ENCODE measurements at regions not wholly inside any gene's neighbourhood (a gene's known extent, or its start where the extent isn't known, plus 50 kb on each side); places are given as distances from the start of the nearest gene placed in this dataset.

GRCh38 chr11:27287205-27287604 lies 75.8 kb downstream of the CCDC34 start:
- no peaks in the 10 kb centered on the region; the same call in 1 of the 2 replicates for H3K9me3 ChIP-seq (ENCODE audit: low read depth, low read length)
- no peak for DNase-seq (ENCODE audit: low read depth, low spot score)
- H3K4me3 ChIP-seq: no peak overlapping the region
- no peak overlapping the region for H3K9ac ChIP-seq (ENCODE audit: insufficient read length)
- no peak overlapping the region for H3K27ac ChIP-seq
- no peaks in the 10 kb centered on the region for H3K36me3 ChIP-seq (ENCODE audit: insufficient read depth, low read length)
- TF ChIP-seq FOXP2 (optimal IDR thresholded peaks at IDR 0.05; ENCODE audit: control extremely low read depth, extremely low read length, insufficient read depth) (no peak), POLR2AphosphoS5 (IDR thresholded peaks at IDR 0.05; ENCODE audit: borderline replicate concordance, low read depth, low read length) (no peak), EZH2 (IDR thresholded peaks at IDR 0.05) (no peak)

GRCh38 chr11:27285761-27286160 lies 77.3 kb downstream of the CCDC34 start:
- no peak overlapping the region for H3K9ac ChIP-seq (ENCODE audit: insufficient read length)
- H3K9me3 ChIP-seq (ENCODE audit: low read depth, low read length): no peaks in the 10 kb centered on the region
- no peak for DNase-seq (ENCODE audit: low read depth, low spot score)
- no peaks in the 10 kb centered on the region for H3K36me3 ChIP-seq (ENCODE audit: insufficient read depth, low read length)
- no peak overlapping the region for H3K4me3 ChIP-seq
- no peak overlapping the region for H3K27ac ChIP-seq
- TF ChIP-seq EZH2 (IDR thresholded peaks at IDR 0.05) (no peak), POLR2AphosphoS5 (IDR thresholded peaks at IDR 0.05; ENCODE audit: borderline replicate concordance, low read depth, low read length) (no peak), FOXP2 (optimal IDR thresholded peaks at IDR 0.05; ENCODE audit: control extremely low read depth, extremely low read length, insufficient read depth) (no peak)

DNA sequence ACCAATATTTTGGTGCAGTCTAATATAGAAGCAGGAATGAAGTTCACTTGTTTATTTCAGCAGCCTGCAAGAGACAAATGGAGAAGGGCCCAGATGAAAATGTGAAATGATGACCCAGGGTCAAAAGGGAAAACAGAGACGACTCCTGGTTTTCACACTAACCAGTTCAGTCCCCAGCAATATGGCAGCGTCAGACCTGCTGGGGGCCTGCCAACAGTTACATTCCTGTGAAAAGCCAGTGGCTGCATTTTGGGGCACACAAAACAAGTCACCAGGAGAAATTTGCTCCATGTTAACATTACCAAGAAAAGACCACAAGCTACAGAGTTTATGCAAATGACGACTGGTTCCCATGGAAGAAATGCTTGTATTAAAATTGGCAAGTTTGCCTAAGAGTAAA lies 80.2 kb downstream of the CCDC34 start:
- Histone ChIP-seq H3K27ac (no peak overlapping the region), H3K9me3 (ENCODE audit: low read depth, low read length) (no peaks in the 10 kb centered on the region), H3K36me3 (ENCODE audit: insufficient read depth, low read length) (no peaks in the 10 kb centered on the region), H3K9ac (ENCODE audit: insufficient read length) (no peak overlapping the region), H3K4me3 (no peak overlapping the region)
- no peak for TF ChIP-seq POLR2AphosphoS5 (IDR thresholded peaks at IDR 0.05; ENCODE audit: borderline replicate concordance, low read depth, low read length)
- no peak for TF ChIP-seq EZH2 (IDR thresholded peaks at IDR 0.05)
- no peak for TF ChIP-seq FOXP2 (optimal IDR thresholded peaks at IDR 0.05; ENCODE audit: control extremely low read depth, extremely low read length, insufficient read depth)
- DNase-seq (ENCODE audit: low read depth, low spot score): no peak

- DNase-seq (ENCODE audit: low read depth, low spot score): no peak
- Histone ChIP-seq H3K9ac (ENCODE audit: insufficient read length) (no peak overlapping the region), H3K9me3 (ENCODE audit: low read depth, low read length) (no peaks in the 10 kb centered on the region), H3K36me3 (ENCODE audit: insufficient read depth, low read length) (no peaks in the 10 kb centered on the region), H3K27ac (no peak overlapping the region), H3K4me3 (no peak overlapping the region)
- no peak for TF ChIP-seq POLR2AphosphoS5 (IDR thresholded peaks at IDR 0.05; ENCODE audit: borderline replicate concordance, low read depth, low read length)
- TF ChIP-seq EZH2 (IDR thresholded peaks at IDR 0.05): no peak
- TF ChIP-seq FOXP2 (optimal IDR thresholded peaks at IDR 0.05; ENCODE audit: control extremely low read depth, extremely low read length, insufficient read depth): no peak
Observed at GRCh38 chr11:27281740-27282590, 81.0 kb downstream of the CCDC34 start.

- H3K9ac ChIP-seq (ENCODE audit: insufficient read length): no peak overlapping the region
- no peak for DNase-seq (ENCODE audit: low read depth, low spot score)
- H3K9me3 ChIP-seq (ENCODE audit: low read depth, low read length): no peaks in the 10 kb centered on the region
- H3K27ac ChIP-seq: no peak overlapping the region
- no peaks in the 10 kb centered on the region for H3K36me3 ChIP-seq (ENCODE audit: insufficient read depth, low read length)
- no peak overlapping the region for H3K4me3 ChIP-seq
- TF ChIP-seq EZH2 (IDR thresholded peaks at IDR 0.05) (no peak), FOXP2 (optimal IDR thresholded peaks at IDR 0.05; ENCODE audit: control extremely low read depth, extremely low read length, insufficient read depth) (no peak), POLR2AphosphoS5 (IDR thresholded peaks at IDR 0.05; ENCODE audit: borderline replicate concordance, low read depth, low read length) (no peak)
Observed at GRCh38 chr11:27281276-27281675, 81.7 kb downstream of the CCDC34 start.

- Histone ChIP-seq H3K9me3 (ENCODE audit: low read depth, low read length) (no peaks in the 10 kb centered on the region), H3K4me3 (no peak overlapping the region), H3K9ac (ENCODE audit: insufficient read length) (no peak overlapping the region), H3K36me3 (ENCODE audit: insufficient read depth, low read length) (no peaks in the 10 kb centered on the region), H3K27ac (no peak overlapping the region)
- no peak for DNase-seq (ENCODE audit: low read depth, low spot score)
- TF ChIP-seq POLR2AphosphoS5 (IDR thresholded peaks at IDR 0.05; ENCODE audit: borderline replicate concordance, low read depth, low read length) (no peak), FOXP2 (optimal IDR thresholded peaks at IDR 0.05; ENCODE audit: control extremely low read depth, extremely low read length, insufficient read depth) (no peak), EZH2 (IDR thresholded peaks at IDR 0.05) (no peak)
Observed at GRCh38 chr11:27280140-27280539, 82.9 kb downstream of the CCDC34 start.

DNA sequence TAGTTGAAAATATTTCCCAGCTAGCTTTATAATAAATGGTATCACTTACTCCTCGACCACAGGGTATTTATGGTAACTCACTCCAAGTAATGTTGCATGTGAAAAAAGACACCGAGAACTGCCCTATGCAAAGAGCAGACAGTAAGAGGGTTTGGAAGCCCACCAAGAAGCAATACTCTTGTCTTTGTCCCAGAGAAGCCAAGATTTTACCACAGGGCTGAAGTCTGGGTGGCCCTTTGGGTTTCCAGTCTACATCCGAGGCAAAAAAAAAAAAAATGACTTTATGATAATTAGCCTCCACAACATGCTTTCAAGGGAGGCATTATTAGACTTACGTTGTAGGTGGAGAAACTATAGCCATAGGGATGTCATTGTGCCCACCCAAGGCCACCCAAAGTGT lies 83.6 kb downstream of the CCDC34 start:
- TF ChIP-seq EZH2 (IDR thresholded peaks at IDR 0.05) (no peak), POLR2AphosphoS5 (IDR thresholded peaks at IDR 0.05; ENCODE audit: borderline replicate concordance, low read depth, low read length) (no peak), FOXP2 (optimal IDR thresholded peaks at IDR 0.05; ENCODE audit: control extremely low read depth, extremely low read length, insufficient read depth) (no peak)
- no peak for DNase-seq (ENCODE audit: low read depth, low spot score)

GRCh38 chr11:27277843-27278242 lies 85.2 kb downstream of the CCDC34 start:
- TF ChIP-seq FOXP2 (optimal IDR thresholded peaks at IDR 0.05; ENCODE audit: control extremely low read depth, extremely low read length, insufficient read depth): no peak
- no peak for TF ChIP-seq POLR2AphosphoS5 (IDR thresholded peaks at IDR 0.05; ENCODE audit: borderline replicate concordance, low read depth, low read length)
- no peak for TF ChIP-seq EZH2 (IDR thresholded peaks at IDR 0.05)
- Histone ChIP-seq H3K9me3 (ENCODE audit: low read depth, low read length) (no peaks in the 10 kb centered on the region), H3K27ac (no peak overlapping the region), H3K36me3 (ENCODE audit: insufficient read depth, low read length) (no peaks in the 10 kb centered on the region), H3K9ac (ENCODE audit: insufficient read length) (no peak overlapping the region), H3K4me3 (no peak overlapping the region)
- no peak for DNase-seq (ENCODE audit: low read depth, low spot score)

More for the DNA sequence above, 83.6 kb downstream of the CCDC34 start:
- H3K9ac ChIP-seq (ENCODE audit: insufficient read length): no peak overlapping the region
- H3K36me3 ChIP-seq (ENCODE audit: insufficient read depth, low read length): no peaks in the 10 kb centered on the region
- no peak overlapping the region for H3K27ac ChIP-seq
- no peak overlapping the region for H3K4me3 ChIP-seq
- no peaks in the 10 kb centered on the region for H3K9me3 ChIP-seq (ENCODE audit: low read depth, low read length)

All from SK-N-MC (cell line).